GM12878 (cell line): ENCODE measurements at regions not wholly inside any gene's neighbourhood (a gene's known extent, or its start where the extent isn't known, plus 50 kb on each side); places are given as distances from the start of the nearest gene placed in this dataset.

Experiments
- ATAC-seq: fragments of 200-7000 bp; cut with Tn5 transposase; 3 replicates; pipeline ENCODE4 v1.9.1; 2020; ENCODE audit warnings: mild to moderate bottlenecking, moderate library complexity
- BruUV-seq: library from RNA; stranded (reverse); fragments of 400-500 nt; replicated peaks from 2 replicates; lab custom pipeline; 2021; lab: Mats Ljungman, UMichigan
- CTCF ChIA-PET: fragments of 300-600 bp; sonication (Branson Sonifier 250); formaldehyde crosslinking; extraction: SDS; loops from one replicate; lab custom pipeline; 2021; ENCODE audit warnings: inconsistent platforms; lab: Yijun Ruan, JAX
- POLR2A ChIA-PET: fragments of 350-600 bp; formaldehyde crosslinking; extraction: SDS; loops from one replicate; lab custom pipeline; 2021; ENCODE audit warnings: inconsistent platforms; lab: Charles Lee
- RAD21 ChIA-PET: fragments of 300-600 bp; sonication (Branson Sonifier 250); formaldehyde crosslinking; loops from one replicate; lab custom pipeline; 2023; ENCODE audit warnings: antibody characterized with exemption; ENCODE audit not compliant: unreplicated experiment; lab: Charles Lee
- SMC1A ChIA-PET: fragments of 300-600 bp; sonication (Branson Sonifier 250); formaldehyde crosslinking; loops from one replicate; lab custom pipeline; 2023; ENCODE audit not compliant: unreplicated experiment, uncharacterized antibody; lab: Charles Lee
- DNase-seq: peaks from one replicate; pipeline ENCODE4 v3.0.0-alpha.2; 2011; ENCODE audit warnings: low read depth, low spot score
- FAIRE-seq: peaks from 3 replicates; lab custom pipeline; 2011; peaks lifted over from hg19 to GRCh38; lab: Jason Lieb, UNC
- H2AFZ ChIP-seq: 2 replicates; pipeline ENCODE4 v1.6.0; 2011; ENCODE audit warnings: low read depth, low read length, control low read depth; ENCODE audit not compliant: control insufficient read depth
- H3K27ac ChIP-seq: 2 replicates; pipeline ENCODE4 v1.5.1; 2011; ENCODE audit warnings: control low read depth; ENCODE audit not compliant: control insufficient read depth, insufficient read depth
- H3K27me3 ChIP-seq, 2 experiments: replicated peaks in 1 of 2; 2 replicates each; pipeline versions ENCODE4 v1.6.0 to v1.6.1; 2011; ENCODE audit warnings: low read length in 1 of 2; ENCODE audit not compliant: control insufficient read depth in 2 of 2, insufficient read depth in 2 of 2
- H3K36me3 ChIP-seq, 2 experiments: 2 replicates each; pipeline ENCODE4 v1.5.1; 2011; ENCODE audit warnings: low read length in 1 of 2; ENCODE audit not compliant: control insufficient read depth in 2 of 2, insufficient read depth in 2 of 2
- H3K4me1 ChIP-seq: 2 replicates; pipeline ENCODE4 v1.6.1; 2011; ENCODE audit warnings: mild to moderate bottlenecking, low read length, moderate library complexity, mixed read lengths; ENCODE audit not compliant: control insufficient read depth, insufficient read depth
- H3K4me2 ChIP-seq: 2 replicates; pipeline ENCODE4 v1.6.0; 2011; ENCODE audit warnings: control low read depth; ENCODE audit not compliant: control insufficient read depth, insufficient read depth
- H3K4me3 ChIP-seq: fragments of 200-600 bp; sonication (generic); 2 replicates; pipeline ENCODE4 v1.5.1; 2016
- H3K79me2 ChIP-seq: 2 replicates; pipeline ENCODE4 v1.6.0; 2011; ENCODE audit warnings: low read length; ENCODE audit not compliant: control insufficient read depth, insufficient read depth
- H3K9ac ChIP-seq: 2 replicates; pipeline ENCODE4 v1.8.0; 2011; ENCODE audit warnings: low read length, control low read depth, mixed read lengths; ENCODE audit not compliant: control insufficient read depth, insufficient read depth
- H3K9me3 ChIP-seq: replicated peaks from 3 replicates; pipeline ENCODE4 v1.5.1; 2011; ENCODE audit warnings: mild to moderate bottlenecking, low read length; ENCODE audit not compliant: control insufficient read depth, insufficient read depth
- H4K20me1 ChIP-seq: 2 replicates; pipeline ENCODE4 v1.6.0; 2011; ENCODE audit not compliant: control insufficient read depth, insufficient read depth
- ATF2 ChIP-seq: IDR thresholded peaks from 2 replicates; pipeline ENCODE4 v1.6.1; 2012; ENCODE audit warnings: low read length, inconsistent platforms
- BCLAF1 ChIP-seq: fragments of 450-650 bp; IDR thresholded peaks from 2 replicates; pipeline ENCODE4 v1.6.1; 2017; ENCODE audit warnings: antibody characterized with exemption, mild to moderate bottlenecking, moderate library complexity
- CHD2 ChIP-seq: IDR thresholded peaks from 2 replicates; pipeline ENCODE4 v1.6.1; 2011; ENCODE audit warnings: low read depth, low read length, improper control_type of control experiment, borderline replicate concordance
- E4F1 ChIP-seq: fragments of 450-650 bp; IDR thresholded peaks from 2 replicates; pipeline ENCODE4 v1.6.1; 2018; ENCODE audit warnings: borderline replicate concordance, mild to moderate bottlenecking; ENCODE audit not compliant: partially characterized antibody
- ELK1 ChIP-seq: IDR thresholded peaks from 2 replicates; pipeline ENCODE4 v1.6.1; 2012; ENCODE audit warnings: low read depth, low read length, improper control_type of control experiment
- FOXK2 ChIP-seq: fragments of 450-650 bp; IDR thresholded peaks from 2 replicates; pipeline ENCODE4 v1.6.1; 2017; ENCODE audit warnings: mild to moderate bottlenecking, moderate library complexity
- GATAD2B ChIP-seq: fragments of 450-650 bp; conservative IDR thresholded peaks from 2 replicates; pipeline ENCODE4 v1.6.1; 2017; ENCODE audit warnings: low read depth, mild to moderate bottlenecking, moderate library complexity
- IRF5 ChIP-seq: fragments of 450-650 bp; IDR thresholded peaks from 2 replicates; pipeline ENCODE4 v1.6.1; 2017; ENCODE audit warnings: borderline replicate concordance
- MAX ChIP-seq: IDR thresholded peaks from 2 replicates; pipeline ENCODE4 v1.6.1; 2012; ENCODE audit warnings: low read depth, low read length, improper control_type of control experiment
- MYB ChIP-seq: fragments of 150-350 bp; IDR thresholded peaks from 2 replicates; pipeline ENCODE4 v1.6.1; 2014; ENCODE audit warnings: mild to moderate bottlenecking, low read depth, low read length, borderline replicate concordance
- RELA ChIP-seq: fragments of 450-650 bp; IDR thresholded peaks from 2 replicates; pipeline ENCODE4 v1.8.0; 2014; ENCODE audit warnings: borderline replicate concordance; ENCODE audit not compliant: partially characterized antibody
- RFX5 ChIP-seq: IDR thresholded peaks from 2 replicates; pipeline ENCODE4 v1.6.1; 2011; ENCODE audit warnings: low read depth, low read length, improper control_type of control experiment
- TCF3 ChIP-seq: IDR thresholded peaks from 2 replicates; pipeline ENCODE4 v1.6.1; 2012; ENCODE audit warnings: low read depth, mild to moderate bottlenecking, low read length, borderline replicate concordance; ENCODE audit not compliant: insufficient read depth
- WGBS: methylation state at CpG from one replicate; pipeline ENCODE4 v1.1.6; 2016; ENCODE audit warnings: low lambda C conversion rate; ENCODE audit not compliant: insufficient replicate concordance, insufficient coverage; ENCODE audit errors: missing lambda C conversion rate; 5-methylcytosine and 5-hydroxymethylcytosine counted together
- in situ Hi-C: fragments of 300-500 bp; cut with MboI; formaldehyde crosslinking; loops from 9 replicates; pipeline ENCODE4 v1.14.3; 2018; ENCODE audit warnings: mixed read lengths
- intact Hi-C: fragments of 100-400 bp; cut with micrococcal nuclease; formaldehyde crosslinking; loops from one replicate; pipeline ENCODE4 v1.14.2; 2022; ENCODE audit not compliant: unreplicated experiment

GRCh38 chr18:66873899-66874298, 270.0 kb upstream of the CDH19 start:
- no peak for FAIRE-seq
- H3K27me3 ChIP-seq, result no peaks in the 10 kb centered on the region
- TF ChIP-seq CHD2, result no peak
- no peak for TF ChIP-seq RELA
- no peak for TF ChIP-seq BCLAF1
- TF ChIP-seq TCF3, result no peak
- no peak for TF ChIP-seq ATF2
- TF ChIP-seq MAX, result no peak
- TF ChIP-seq GATAD2B, result no peak
- TF ChIP-seq RFX5, result no peak
- no peak for TF ChIP-seq MYB
- no peak for TF ChIP-seq E4F1
- no peak for TF ChIP-seq IRF5
- TF ChIP-seq ELK1, result no peak
- no peak for TF ChIP-seq FOXK2

More at GRCh38 chr18:66873899-66874298, 270.0 kb upstream of the CDH19 start:
- CTCF ChIA-PET, result interaction anchor here (0.7 to 1.8 kb wide), 3 partner anchors 12 to 314 kb away, joined by 3 to 5 read pairs (median 3); no protein-coding TSS in a partner anchor
- Histone ChIP-seq H3K4me2 (no peak overlapping the region), H3K36me3 (no peaks in the 10 kb centered on the region), H3K9ac (no peak overlapping the region), H3K27ac (no peak overlapping the region), H4K20me1 (no peaks in the 10 kb centered on the region), H2AFZ (no peak overlapping the region), H3K4me3 (no peak overlapping the region), H3K4me1 (no peaks in the 10 kb centered on the region), H3K79me2 (no peaks in the 10 kb centered on the region), H3K9me3 (no peaks in the 10 kb centered on the region)
- DNase-seq (no peak), ATAC-seq (no peak)
- SMC1A ChIA-PET, result interaction anchor here (0.8 to 1.4 kb wide), 2 partner anchors 8 to 314 kb away, joined by 3 read pairs; no protein-coding TSS in a partner anchor
- intact Hi-C loops, result loop anchor here (5.0 kb wide), 1 partner anchor 312 kb away; no protein-coding TSS in a partner anchor
- 54% methylated on average over 4 of the region's 4 CpGs for WGBS
- in situ Hi-C loops, result no loop called here
- RAD21 ChIA-PET, result no interaction called here
- POLR2A ChIA-PET, result no interaction called here
- no TSS peak for BruUV-seq
